SK-N-SH (cell line): ENCODE measurements at regions not wholly inside any gene's neighbourhood (a gene's known extent, or its start where the extent isn't known, plus 50 kb on each side); places are given as distances from the start of the nearest gene placed in this dataset.

Experiments used
- CTCF ChIA-PET: fragments of 300-600, 350-600 bp; formaldehyde crosslinking; extraction: SDS; loops from one replicate; lab custom pipeline; 2021; lab: Yijun Ruan, JAX
- POLR2A ChIA-PET: fragments of 350-600 bp; sonication (Branson Sonifier 250); formaldehyde crosslinking; extraction: SDS; loops from one replicate; lab custom pipeline; 2020; ENCODE audit warnings: antibody characterized with exemption, inconsistent platforms; lab: Yijun Ruan, JAX
- DNase-seq: peaks from one replicate; pipeline ENCODE4 v3.0.0; 2012
- H2AFZ ChIP-seq: fragments of 200-600 bp; sonication (generic); 2 replicates; pipeline ENCODE4 v1.8.1; 2016; ENCODE audit warnings: antibody characterized with exemption, mild to moderate bottlenecking, low read depth
- H3F3A ChIP-seq: fragments of 200-600 bp; sonication (generic); replicated peaks from 2 replicates; pipeline ENCODE3; 2016; ENCODE audit warnings: antibody characterized with exemption, mild to moderate bottlenecking; ENCODE audit not compliant: insufficient read depth
- H3K27ac ChIP-seq, 2 experiments: fragments of 200-500 bp in 1 of 2; fragments of 200-600 bp in 1 of 2; sonication (Bioruptor generic) in 1 of 2; sonication (generic), shearing (Covaris generic) in 1 of 2; 2 replicates each; pipeline versions ENCODE4 v1.5.1 to v1.6.1; 2014 to 2016; ENCODE audit warnings: low read depth in 2 of 2, inconsistent platforms in 1 of 2, low read length in 1 of 2, mild to moderate bottlenecking in 1 of 2, mixed read lengths in 1 of 2
- H3K27me3 ChIP-seq: fragments of 200-600 bp; sonication (generic), shearing (Covaris generic); 2 replicates; pipeline ENCODE4 v1.6.1; 2016; ENCODE audit warnings: mixed run types; ENCODE audit not compliant: insufficient read depth
- H3K36me3 ChIP-seq, 2 experiments: fragments of 200-500 bp in 1 of 2; fragments of 200-600 bp in 1 of 2; sonication (Bioruptor generic) in 1 of 2; sonication (generic) in 1 of 2; replicated peaks in 1 of 2; 2 replicates each; pipeline versions ENCODE3 to v1.5.1; 2014 to 2016; ENCODE audit warnings: low read length in 1 of 2, mild to moderate bottlenecking in 1 of 2; ENCODE audit not compliant: insufficient read depth in 2 of 2, control insufficient read depth in 1 of 2
- H3K4me1 ChIP-seq, 2 experiments: fragments of 200-500 bp in 1 of 2; fragments of 200-600 bp in 1 of 2; sonication (Bioruptor generic) in 1 of 2; sonication (generic), shearing (Covaris generic) in 1 of 2; 2 replicates each; pipeline versions ENCODE4 v1.5.1 to v1.6.1; 2014 to 2016; ENCODE audit warnings: low read depth in 1 of 2, low read length in 1 of 2, mixed run types in 1 of 2; ENCODE audit not compliant: insufficient read depth in 2 of 2, control insufficient read depth in 1 of 2
- H3K4me2 ChIP-seq: fragments of 200-600 bp; sonication (generic), shearing (Covaris generic); 2 replicates; pipeline ENCODE4 v1.6.1; 2017; ENCODE audit warnings: mixed run types
- H3K4me3 ChIP-seq, 2 experiments: fragments of 200-500 bp in 1 of 2; fragments of 200-600 bp in 1 of 2; sonication (Bioruptor generic) in 1 of 2; sonication (generic), shearing (Covaris generic) in 1 of 2; 2 replicates each; pipeline versions ENCODE4 v1.5.1 to v1.8.1; 2014 to 2016; ENCODE audit warnings: low read depth in 2 of 2, inconsistent platforms in 1 of 2, low read length in 1 of 2, mild to moderate bottlenecking in 1 of 2, mixed read lengths in 1 of 2, moderate library complexity in 1 of 2
- H3K79me2 ChIP-seq: fragments of 200-600 bp; sonication (generic); 2 replicates; pipeline ENCODE4 v1.8.1; 2017; ENCODE audit warnings: mild to moderate bottlenecking; ENCODE audit not compliant: insufficient read depth
- H3K9ac ChIP-seq: fragments of 200-600 bp; sonication (generic); 2 replicates; pipeline ENCODE4 v1.6.1; 2017; ENCODE audit warnings: mixed run types
- H3K9me2 ChIP-seq: fragments of 200-600 bp; sonication (generic); 2 replicates; pipeline ENCODE4 v1.6.1; 2017; ENCODE audit warnings: mixed run types
- H3K9me3 ChIP-seq: fragments of 200-600 bp; sonication (generic); 2 replicates; pipeline ENCODE4 v1.6.1; 2017; ENCODE audit warnings: mixed run types, mild to moderate bottlenecking, moderate library complexity
- H4K20me1 ChIP-seq: fragments of 200-600 bp; sonication (generic); 2 replicates; pipeline ENCODE4 v1.6.1; 2017; ENCODE audit warnings: mild to moderate bottlenecking, mixed run types; ENCODE audit not compliant: insufficient read depth
- CTCF ChIP-seq: fragments of 200-600 bp; sonication (generic); IDR thresholded peaks from 2 replicates; pipeline ENCODE4 v1.6.1; 2017; ENCODE audit warnings: antibody characterized with exemption, mild to moderate bottlenecking, moderate library complexity
- ELF1 ChIP-seq: IDR thresholded peaks from 2 replicates; pipeline ENCODE4 v1.4.0; 2012
- EP300 ChIP-seq, 2 experiments: IDR thresholded peaks; 2 replicates each; pipeline versions ENCODE4 v1.4.0 to v1.6.1; 2012; ENCODE audit warnings: borderline replicate concordance in 1 of 2, low read depth in 1 of 2, low read length in 1 of 2
- EZH2phosphoT487 ChIP-seq: fragments of 200-600 bp; sonication (generic); IDR thresholded peaks from 2 replicates; pipeline ENCODE4 v1.6.1; 2017; ENCODE audit warnings: low read depth, mixed run types, mild to moderate bottlenecking, antibody characterized with exemption, moderate library complexity, borderline replicate concordance
- FOXM1 ChIP-seq: IDR thresholded peaks from 2 replicates; pipeline ENCODE4 v1.4.0; 2012; ENCODE audit warnings: low read depth, mild to moderate bottlenecking
- MAX ChIP-seq: IDR thresholded peaks from 2 replicates; pipeline ENCODE4 v1.4.0; 2012; ENCODE audit warnings: low read depth
- MEF2A ChIP-seq: IDR thresholded peaks from 2 replicates; pipeline ENCODE4 v1.4.0; 2012; ENCODE audit warnings: low read depth, borderline replicate concordance
- REST ChIP-seq: IDR thresholded peaks from 2 replicates; pipeline ENCODE4 v1.6.1; 2012; ENCODE audit warnings: mild to moderate bottlenecking, low read depth, low read length, moderate library complexity
- RXRA ChIP-seq: IDR thresholded peaks from 2 replicates; pipeline ENCODE4 v1.4.0; 2012; ENCODE audit warnings: low read depth, mild to moderate bottlenecking, borderline replicate concordance
- TAF1 ChIP-seq: IDR thresholded peaks from 2 replicates; pipeline ENCODE4 v1.6.1; 2012; ENCODE audit warnings: low read depth, mild to moderate bottlenecking, low read length, moderate library complexity, borderline replicate concordance
- TCF12 ChIP-seq: IDR thresholded peaks from 2 replicates; pipeline ENCODE4 v1.4.0; 2012
- TEAD4 ChIP-seq: IDR thresholded peaks from 2 replicates; pipeline ENCODE4 v1.4.0; 2012; ENCODE audit warnings: mild to moderate bottlenecking, borderline replicate concordance; ENCODE audit not compliant: insufficient read depth
- USF1 ChIP-seq: IDR thresholded peaks from 2 replicates; pipeline ENCODE4 v1.4.0; 2012; ENCODE audit warnings: low read depth, borderline replicate concordance
- WGBS: methylation state at CpG from one replicate; pipeline ENCODE4 v1.1.6; 2017; ENCODE audit warnings: low lambda C conversion rate; 5-methylcytosine and 5-hydroxymethylcytosine counted together

- POLR2A ChIA-PET = no interaction called here
Measured at GRCh38 chr10:84704101-84704500, 375.7 kb downstream of the CCSER2 start.

GRCh38 chr10:84706431-84706830, 378.0 kb downstream of the CCSER2 start:
- Histone ChIP-seq H4K20me1 (no peaks in the 10 kb centered on the region), H3K27ac (no peak overlapping the region), H3F3A (no peaks in the 10 kb centered on the region), H3K79me2 (no peaks in the 10 kb centered on the region), H3K9me2 (no peaks in the 10 kb centered on the region), H3K9ac (no peak overlapping the region), H3K27me3 (no peaks in the 10 kb centered on the region), H3K4me2 (no peak overlapping the region), H3K36me3 (no peaks in the 10 kb centered on the region), H3K4me1 (no peaks in the 10 kb centered on the region), H2AFZ (no peak overlapping the region), H3K4me3 (no peak overlapping the region), H3K9me3 (no peaks in the 10 kb centered on the region; the same call in 1 of the 2 replicates)
- ChIA-PET POLR2A (no interaction called here), CTCF (interaction anchor here (2.8 kb wide), 1 partner anchor 10 kb away, joined by 11 read pairs; no protein-coding TSS in a partner anchor)
- 0% methylated on average over 1 of the region's 1 CpG for WGBS
- no peak for TF ChIP-seq RXRA
- DNase-seq = no peak

More at GRCh38 chr10:84704101-84704500, 375.7 kb downstream of the CCSER2 start:
- DNase-seq = no peak
- Histone ChIP-seq H3K27ac (no peak overlapping the region), H3K4me3 (no peak overlapping the region), H3K4me1 (no peaks in the 10 kb centered on the region), H2AFZ (no peak overlapping the region), H3K9ac (no peak overlapping the region), H3F3A (no peaks in the 10 kb centered on the region), H3K79me2 (no peaks in the 10 kb centered on the region), H3K36me3 (no peaks in the 10 kb centered on the region), H4K20me1 (no peaks in the 10 kb centered on the region), H3K9me3 (no peaks in the 10 kb centered on the region; the same call in 1 of the 2 replicates), H3K4me2 (no peak overlapping the region), H3K27me3 (no peaks in the 10 kb centered on the region), H3K9me2 (no peaks in the 10 kb centered on the region)
- no peak for TF ChIP-seq EP300 (IDR thresholded peaks at IDR 0.05; ENCODE audit: borderline replicate concordance in 1 of 2, low read depth in 1 of 2, low read length in 1 of 2)
- TF ChIP-seq FOXM1 = no peak
- no peak for TF ChIP-seq MAX
- TF ChIP-seq CTCF = no peak
- no peak for TF ChIP-seq TEAD4
- TF ChIP-seq MEF2A = no peak
- no peak for TF ChIP-seq ELF1
- TF ChIP-seq EZH2phosphoT487 = no peak
- 15% methylated on average over 3 of the region's 3 CpGs for WGBS
- CTCF ChIA-PET = interaction anchor here (1.4 kb wide), 1 partner anchor 11 kb away, joined by 5 read pairs; no protein-coding TSS in a partner anchor

GRCh38 chr10:84706875-84707274, 378.5 kb downstream of the CCSER2 start:
- TF ChIP-seq USF1 = no peak
- no peak for TF ChIP-seq REST
- no peak for TF ChIP-seq TAF1
- no peak for TF ChIP-seq TCF12
- TF ChIP-seq TEAD4 = no peak
- TF ChIP-seq, all 33 proteins: peak for 0
- CTCF ChIA-PET = interaction anchor here (2.8 kb wide), 1 partner anchor 10 kb away, joined by 11 read pairs; no protein-coding TSS in a partner anchor

More at GRCh38 chr10:84706875-84707274, 378.5 kb downstream of the CCSER2 start:
- POLR2A ChIA-PET = no interaction called here
- Histone ChIP-seq H3K4me3 (no peak overlapping the region), H3K9me3 (no peaks in the 10 kb centered on the region; the same call in 1 of the 2 replicates), H4K20me1 (no peaks in the 10 kb centered on the region), H3K27ac (no peak overlapping the region), H2AFZ (no peak overlapping the region), H3F3A (no peaks in the 10 kb centered on the region), H3K27me3 (no peaks in the 10 kb centered on the region), H3K79me2 (no peaks in the 10 kb centered on the region), H3K9me2 (no peaks in the 10 kb centered on the region), H3K4me1 (no peaks in the 10 kb centered on the region), H3K36me3 (no peaks in the 10 kb centered on the region), H3K4me2 (no peak overlapping the region), H3K9ac (no peak overlapping the region)
- WGBS = 51% methylated on average over 6 of the region's 8 CpGs
- DNase-seq = no peak
